Stimulated activated CD4-positive, alpha-beta T cell treated with anti-CD3 and anti-CD28 coated beads, Interleukin-2, amount 100 ng/mL, for 24 hours (primary cell): ENCODE measurements at regions not wholly inside any gene's neighbourhood (a gene's known extent, or its start where the extent isn't known, plus 50 kb on each side); places are given as distances from the start of the nearest gene placed in this dataset.
"Not testable (repeated sequence)": the region's sequence is repeated elsewhere in the genome, so short reads cannot be mapped to it uniquely, and the experiment has no call there.

Experiments used
- DNase-seq, 2 donors: peaks; one replicate each; pipeline ENCODE4 v3.0.0-alpha.2; 2020

DNA sequence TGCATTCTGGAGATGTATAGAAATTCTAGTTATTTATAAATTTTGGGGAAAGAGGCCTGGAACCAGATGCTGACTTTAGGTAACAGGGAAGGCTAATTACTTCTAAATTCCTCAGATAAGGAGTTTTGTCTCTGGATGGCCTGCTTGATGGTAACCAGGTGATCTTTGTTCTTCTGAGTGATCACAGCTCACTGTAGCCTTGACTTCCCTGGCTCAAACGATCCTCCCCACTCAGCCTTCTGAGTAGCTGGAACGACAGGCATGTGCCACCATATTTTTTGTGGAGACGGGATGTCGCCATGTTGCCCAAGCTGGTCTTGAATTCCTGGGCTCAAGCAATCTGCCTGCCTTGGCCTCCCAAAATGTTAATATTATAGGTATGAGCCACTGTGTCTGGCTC lies 54.4 kb upstream of the MSH6 start:
- no peak for DNase-seq

DNA sequence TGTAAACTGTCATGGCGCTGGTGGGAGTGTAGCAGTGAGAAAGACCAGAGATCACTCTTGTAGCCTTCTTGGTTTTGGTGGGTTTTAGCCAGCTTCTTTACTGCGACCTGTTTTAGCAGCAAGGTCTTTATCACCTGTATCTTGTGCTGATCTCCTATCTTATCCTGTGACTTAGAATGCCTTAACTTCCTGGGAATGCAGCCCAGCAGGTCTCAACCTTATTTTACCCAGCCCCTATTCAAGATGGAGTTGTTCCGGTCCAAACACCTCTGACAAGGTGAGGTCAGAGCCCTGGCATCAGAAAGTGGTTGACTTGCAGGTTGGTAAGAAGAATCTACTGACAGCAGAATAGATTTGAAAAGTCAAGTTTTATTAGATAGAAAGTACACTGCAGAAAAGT lies 55.0 kb upstream of the MSH6 start:
- DNase-seq, result no peak

DNA sequence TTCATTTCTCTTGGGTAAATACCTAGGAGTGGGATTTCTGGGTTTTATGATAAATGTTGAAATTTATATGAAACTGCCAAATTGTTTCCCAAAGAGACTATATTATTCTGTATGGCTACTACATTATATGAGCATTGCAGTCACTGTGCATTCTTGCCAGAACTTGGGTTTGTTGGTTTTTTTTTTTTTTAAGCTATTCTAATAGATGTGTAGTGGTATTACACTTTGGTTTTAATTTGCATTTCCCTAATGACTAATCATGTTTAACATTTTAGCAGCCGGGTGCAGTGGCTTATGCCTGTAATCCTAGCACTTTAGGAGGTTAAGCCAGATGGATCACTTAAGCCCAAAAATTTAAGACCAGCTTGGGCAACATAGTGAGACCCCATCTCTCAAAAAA lies 56.0 kb upstream of the MSH6 start:
- DNase-seq, result not testable (repeated sequence)

- no peak for DNase-seq
These were observed 57.1 kb upstream of the MSH6 start for GRCh38 chr2:47725808-47726207.

DNA sequence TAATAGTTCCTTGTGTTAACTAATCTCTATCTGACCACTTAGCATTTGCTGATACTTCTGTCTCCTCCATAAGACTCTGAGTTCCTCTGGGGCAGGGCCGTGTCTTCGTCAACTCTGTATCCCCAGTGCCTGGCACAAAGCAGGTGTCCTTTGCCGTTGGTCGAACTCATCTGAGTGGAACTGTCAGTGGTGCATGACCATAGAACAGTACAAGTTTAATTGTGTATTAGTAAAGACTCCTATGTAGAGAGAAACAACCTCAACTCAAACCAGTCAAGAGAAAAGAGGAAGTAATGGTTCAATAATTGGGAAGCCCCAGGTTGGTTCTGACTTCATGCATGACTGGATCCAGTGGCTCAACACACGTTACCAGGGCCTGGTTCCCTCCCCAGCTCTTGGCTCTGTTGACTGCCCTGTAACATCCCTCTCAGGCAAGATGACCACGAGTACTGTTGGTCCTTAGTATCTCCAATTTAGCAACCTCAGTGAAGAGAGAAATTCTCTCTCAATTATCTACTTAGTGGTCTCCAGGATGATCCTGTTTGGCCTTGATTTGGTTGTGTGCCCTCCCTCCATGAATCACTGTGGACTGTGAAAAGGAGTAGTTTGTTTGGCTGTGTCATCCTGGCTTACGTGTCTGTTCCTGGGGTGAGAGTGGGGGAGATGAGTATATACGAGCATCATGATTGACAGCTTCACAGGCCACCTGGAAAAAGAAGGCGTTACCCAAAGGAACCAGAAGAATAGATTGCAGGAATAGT lies 58.5 kb upstream of the MSH6 start:
- no peak for DNase-seq

GRCh38 chr2:47721296-47721695 lies 61.6 kb upstream of the MSH6 start:
- no peak for DNase-seq

DNA sequence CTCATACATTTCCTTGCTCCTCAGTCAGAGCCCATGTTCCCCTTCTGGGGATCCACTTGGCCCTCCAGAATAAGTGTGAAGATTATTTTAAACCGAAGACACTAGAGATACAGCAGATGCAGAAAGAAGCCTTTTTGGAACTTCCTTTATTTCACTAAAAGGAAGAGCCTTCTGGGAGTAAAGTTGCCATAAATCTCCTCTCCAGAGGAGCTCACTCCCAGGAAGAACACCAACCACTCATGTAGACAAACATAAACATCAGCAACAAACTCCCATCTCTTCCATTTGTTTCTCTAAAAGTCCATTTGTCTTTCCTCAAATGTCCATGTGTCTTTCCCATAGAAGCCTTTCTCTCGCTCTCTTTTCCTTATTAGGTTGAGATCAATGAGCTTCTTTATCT lies 62.4 kb upstream of the MSH6 start:
- no peak for DNase-seq

DNA sequence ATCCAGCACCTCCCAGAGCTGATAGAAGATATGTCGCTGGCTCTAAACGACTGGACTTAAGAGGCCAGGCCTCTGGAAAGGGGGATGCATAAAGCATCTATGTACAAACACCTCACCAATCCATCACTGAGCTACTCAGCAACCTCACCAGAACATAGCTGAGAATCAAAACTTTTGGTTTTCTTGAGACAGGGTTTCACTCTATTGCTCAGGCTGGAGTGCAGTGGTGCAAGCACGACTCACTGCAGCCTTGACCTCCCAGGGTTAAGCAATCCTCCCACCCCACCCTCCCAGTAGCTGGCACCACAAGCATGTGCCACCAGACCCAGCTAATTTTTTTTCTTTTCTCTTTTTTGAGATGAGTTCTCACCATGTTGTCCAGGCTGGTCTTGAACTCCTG lies 62.9 kb upstream of the MSH6 start:
- DNase-seq, result no peak

DNA sequence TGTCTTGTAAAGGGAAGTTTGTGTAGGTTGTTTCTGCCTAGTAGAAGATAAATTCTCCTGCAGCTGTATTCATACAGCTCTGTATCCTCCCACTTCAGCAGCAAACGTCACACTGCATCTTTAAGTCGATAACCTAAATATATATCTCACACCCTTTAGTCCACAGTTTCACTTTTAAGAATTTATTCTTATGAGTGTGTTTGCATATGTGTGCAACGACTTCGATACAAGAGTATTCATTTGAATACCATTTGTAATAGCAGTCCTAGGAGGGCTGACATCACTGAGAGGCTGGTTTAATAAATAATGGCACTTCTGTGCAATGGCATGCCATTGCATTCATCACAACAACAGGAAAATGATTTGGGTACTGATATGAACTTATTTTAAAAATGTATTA lies 63.8 kb upstream of the MSH6 start:
- no peak for DNase-seq

DNA sequence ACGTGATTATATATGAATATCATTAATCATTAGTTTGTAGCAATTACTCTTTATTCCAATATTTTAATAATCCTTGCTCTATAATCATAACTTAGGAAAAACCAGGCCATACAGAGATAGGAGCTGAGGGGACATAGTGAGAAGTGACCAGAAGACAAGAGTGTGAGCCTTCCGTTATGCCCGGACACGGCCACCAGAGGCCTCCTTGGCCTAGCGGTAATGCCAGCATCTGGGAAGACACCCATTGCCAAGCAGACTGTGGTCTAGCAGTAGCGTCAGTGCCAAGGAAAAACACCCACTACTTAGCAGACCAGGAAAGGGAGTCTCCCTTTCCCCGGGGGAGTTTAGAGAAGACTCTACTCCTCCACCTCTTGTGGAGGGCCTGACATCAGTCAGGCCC lies 66.6 kb upstream of the MSH6 start:
- not testable (repeated sequence) for DNase-seq

DNA sequence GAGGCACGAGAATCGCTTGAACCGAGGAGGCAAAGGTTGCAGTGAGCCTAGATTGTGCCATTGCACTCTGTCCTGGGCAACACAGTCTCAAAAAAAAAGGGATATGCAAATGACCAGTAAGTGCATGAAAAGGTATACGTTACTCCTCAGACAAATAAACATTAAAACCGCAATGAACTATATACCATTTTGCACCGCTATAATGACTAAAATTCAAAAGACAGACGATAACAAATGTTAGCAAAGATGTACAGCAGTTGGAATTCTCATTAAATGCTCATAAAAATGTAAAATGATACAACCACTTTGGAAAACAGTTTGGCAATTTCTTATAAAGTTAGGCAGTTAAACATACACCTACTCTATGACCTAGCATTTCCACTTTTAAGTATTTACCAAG lies 67.4 kb upstream of the MSH6 start:
- no peak for DNase-seq

DNA sequence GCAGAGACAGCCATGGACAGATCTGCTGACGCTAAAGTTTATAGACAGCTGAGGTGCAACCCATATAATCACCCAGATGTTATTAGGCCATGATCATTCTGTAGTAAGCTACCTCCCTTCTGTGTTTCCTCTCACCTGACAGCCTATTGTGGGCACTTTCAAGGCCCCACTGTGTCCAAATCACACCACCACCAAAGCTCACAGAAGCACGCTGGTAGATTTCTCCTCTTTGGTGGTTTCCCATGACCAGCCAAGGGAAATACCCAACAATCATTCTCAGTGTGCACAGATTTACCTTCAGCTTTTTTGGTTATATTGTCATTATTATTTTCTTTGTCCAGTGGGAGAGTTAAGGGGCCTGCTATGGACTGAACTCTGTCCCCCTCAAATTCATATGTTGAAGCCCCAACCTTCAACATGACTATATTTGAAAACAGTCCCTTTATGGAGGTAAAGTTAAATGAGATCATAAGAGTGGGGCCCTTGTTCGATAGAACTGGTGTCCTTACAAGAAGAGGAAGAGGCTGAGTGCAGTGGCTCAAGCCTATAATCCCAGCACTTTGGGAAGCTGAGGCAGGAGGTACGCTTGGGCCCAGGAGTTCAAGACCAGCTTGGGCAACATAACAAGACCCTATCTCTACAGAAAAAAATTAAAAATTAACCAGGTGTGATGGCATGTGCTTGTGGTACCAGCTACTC lies 74.0 kb upstream of the MSH6 start:
- DNase-seq, result no peak

DNA sequence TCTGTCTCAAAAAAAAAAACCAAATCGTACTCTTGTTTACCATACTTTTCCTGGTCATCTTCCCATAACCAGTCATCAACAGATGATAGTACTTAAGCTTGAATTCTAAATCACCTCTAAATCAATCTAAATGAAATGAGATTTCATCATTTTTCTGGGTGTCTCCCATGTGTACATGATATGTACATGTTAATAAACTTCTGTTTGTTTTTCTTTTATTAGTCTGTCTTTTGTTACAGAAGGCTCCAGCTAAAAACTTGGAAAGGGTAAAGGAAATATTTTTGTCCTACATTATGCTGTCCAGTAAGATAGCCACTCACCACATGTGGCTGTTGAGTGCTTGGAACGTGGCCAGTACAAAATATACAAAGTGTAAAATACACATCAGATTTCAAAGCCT lies 78.7 kb upstream of the MSH6 start:
- DNase-seq, result no peak

DNA sequence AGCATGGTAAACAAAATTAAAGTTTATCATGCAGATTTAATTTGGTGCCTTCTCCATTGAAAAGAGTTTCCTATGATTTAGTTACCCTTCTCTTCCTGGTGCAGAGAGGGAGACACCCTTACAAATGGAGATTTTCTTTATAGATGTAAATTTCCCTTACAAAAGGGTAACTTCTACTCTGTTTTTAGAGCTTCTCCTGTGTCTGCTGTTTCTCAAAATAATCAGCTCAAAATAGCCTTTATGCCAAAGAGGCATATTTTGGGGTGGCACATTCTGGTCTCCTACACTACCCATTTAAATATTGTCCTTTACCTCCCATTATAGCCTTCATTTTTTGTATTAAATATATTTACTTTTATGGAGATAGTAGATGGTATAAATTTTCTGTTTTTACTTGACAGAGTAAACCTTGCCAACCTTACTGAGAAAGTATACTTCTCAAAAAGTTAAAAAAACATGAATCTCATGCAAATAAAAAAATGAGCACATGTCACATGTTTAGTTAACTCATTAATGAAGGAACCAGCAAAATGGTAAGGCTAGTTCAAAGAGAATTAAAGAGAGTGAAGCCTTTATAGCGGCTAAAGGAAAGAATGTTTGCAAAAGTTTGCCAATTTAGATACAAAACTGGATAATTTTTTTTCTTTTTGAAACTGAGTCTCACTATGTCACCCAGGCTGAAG lies 83.3 kb upstream of the MSH6 start:
- no peak for DNase-seq

DNA sequence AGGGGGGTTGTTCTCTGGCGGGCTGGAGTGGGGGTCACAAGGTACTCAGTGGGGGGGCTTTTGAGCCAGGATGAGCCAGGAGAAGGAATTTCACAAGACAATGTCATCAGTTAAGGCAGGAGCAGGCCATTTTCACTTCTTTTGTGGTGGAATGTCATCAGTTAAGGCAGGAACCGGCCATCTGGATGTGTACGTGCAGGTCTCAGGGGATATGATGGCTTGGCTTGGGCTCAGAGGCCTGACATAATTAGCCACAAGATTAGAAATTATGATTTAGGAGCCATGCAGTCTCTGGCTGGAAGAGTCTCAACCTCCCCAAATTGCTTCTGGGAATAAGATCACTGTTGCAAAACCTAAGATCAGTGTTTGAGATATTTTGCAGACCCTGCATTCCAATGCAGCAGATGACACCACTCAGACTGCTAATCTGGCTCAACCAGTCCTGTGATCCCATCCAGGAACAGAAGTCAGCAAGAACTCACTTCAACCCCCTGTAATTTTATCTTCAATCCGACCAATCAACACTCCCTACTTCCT lies 84.4 kb upstream of the MSH6 start:
- DNase-seq, result not testable (repeated sequence)

DNA sequence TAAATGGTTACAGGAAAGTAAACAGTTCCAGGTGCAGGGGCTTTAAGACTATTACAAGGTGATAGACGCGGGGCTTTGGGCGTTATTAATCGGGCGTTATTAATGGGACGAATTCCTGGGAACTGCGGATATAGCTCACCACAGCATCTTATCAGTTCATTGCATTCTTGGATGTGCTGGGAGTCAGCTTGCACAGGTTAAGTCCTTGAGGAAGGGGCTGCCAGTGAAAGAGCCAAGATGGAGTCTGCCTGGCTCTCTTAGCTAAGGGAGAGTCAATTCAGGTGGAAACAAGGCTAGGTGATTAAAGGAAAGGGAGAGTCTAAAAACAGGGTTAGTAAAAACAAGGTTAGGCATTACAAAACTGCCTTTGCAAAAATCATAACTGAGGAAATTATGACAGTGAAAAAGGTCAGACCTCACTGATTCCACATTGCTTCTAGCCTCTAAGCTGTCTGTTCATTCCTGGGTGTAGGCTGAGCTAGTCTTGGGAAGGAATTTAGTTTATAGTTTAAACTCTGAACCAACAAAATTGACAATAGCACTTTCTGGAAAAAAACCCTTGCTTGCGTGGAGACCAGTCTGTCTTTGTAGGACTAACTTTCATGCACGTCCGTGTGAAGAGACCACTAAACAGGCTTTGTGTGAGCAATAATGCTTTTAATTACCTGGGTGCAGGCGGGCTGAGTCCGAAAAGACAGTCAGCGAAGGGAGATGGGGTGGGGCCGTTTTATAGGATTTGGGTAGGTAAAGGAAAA lies 85.1 kb upstream of the MSH6 start:
- DNase-seq, result not testable (repeated sequence)

DNA sequence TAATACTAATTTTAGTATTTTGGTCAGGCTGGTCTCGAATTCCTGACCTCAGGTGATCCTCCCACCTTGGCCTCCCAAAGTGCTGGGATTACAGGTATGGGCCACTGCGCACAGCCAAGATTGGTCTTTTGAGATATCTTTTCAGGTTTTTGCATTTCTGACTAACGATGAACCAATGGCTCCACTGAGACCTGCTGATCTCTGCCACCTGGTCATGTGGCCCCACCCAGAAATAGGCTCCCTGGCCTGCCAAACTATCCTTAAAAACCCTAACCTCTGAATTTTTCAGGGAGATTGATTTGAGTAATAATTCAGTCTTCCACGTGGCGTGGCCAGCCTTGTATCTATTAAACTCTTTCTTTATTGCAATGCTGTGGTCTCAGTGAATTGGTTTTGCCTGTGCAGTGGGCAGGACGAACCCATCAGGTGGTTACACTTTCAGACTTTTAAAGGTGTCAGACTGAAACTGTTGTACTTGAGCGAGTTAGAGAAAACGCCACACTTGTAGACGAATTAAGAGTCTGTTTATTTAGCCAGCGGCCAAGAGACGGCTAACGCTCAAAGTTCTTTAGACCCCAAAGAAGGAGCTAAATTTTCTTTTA lies 85.8 kb upstream of the MSH6 start:
- no peak for DNase-seq

DNA sequence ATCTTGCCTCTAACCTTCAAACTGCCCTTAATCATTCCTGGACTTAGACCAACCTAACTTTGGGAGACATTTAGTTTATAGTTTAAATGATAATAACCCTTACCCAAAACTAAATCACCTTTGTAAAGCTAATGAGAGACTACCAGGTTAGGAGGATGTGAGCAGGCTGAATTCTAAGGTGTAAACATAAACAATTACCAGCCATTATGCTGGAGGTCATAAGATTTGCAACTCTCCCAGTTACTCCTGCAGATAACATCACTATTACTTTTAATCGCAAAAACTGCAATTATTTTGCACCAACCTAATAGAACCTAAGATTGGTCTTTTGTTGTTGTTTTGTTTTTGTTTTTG lies 86.5 kb upstream of the MSH6 start:
- no peak for DNase-seq

GRCh38 chr2:47695800-47696477 lies 87.0 kb upstream of the MSH6 start:
- DNase-seq, result no peak

GRCh38 chr2:47694451-47694850 lies 88.5 kb upstream of the MSH6 start:
- DNase-seq, result not testable (repeated sequence)

GRCh38 chr2:47690706-47691325 lies 92.1 kb upstream of the MSH6 start:
- DNase-seq, result not testable (repeated sequence)

DNA sequence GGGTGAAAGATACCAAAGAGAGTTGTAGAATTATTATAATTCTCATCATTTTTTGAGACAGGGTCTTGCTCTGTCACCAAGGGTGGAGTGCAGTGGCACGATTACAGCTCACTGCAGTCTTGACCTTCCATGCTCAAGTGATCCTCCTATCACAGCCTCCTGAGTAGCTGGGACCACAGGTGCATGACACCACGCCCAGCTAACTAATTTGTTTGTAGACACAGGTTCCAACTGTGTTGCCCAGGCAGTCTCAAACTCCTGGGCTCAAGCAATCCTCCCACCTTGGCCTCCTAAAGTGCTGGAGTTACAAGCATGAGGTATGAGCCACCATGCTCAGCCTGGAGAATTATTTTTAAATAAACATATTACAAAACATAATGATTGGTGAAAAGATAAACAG lies 92.8 kb upstream of the MSH6 start:
- DNase-seq, result no peak
